SH-SY5Y (cell line): ENCODE measurements at regions not wholly inside any gene's neighbourhood (a gene's known extent, or its start where the extent isn't known, plus 50 kb on each side); places are given as distances from the start of the nearest gene placed in this dataset.

Source experiments
- GATA2 ChIP-seq: IDR thresholded peaks from 2 replicates; pipeline ENCODE4 v1.6.1; 2011; ENCODE audit warnings: mild to moderate bottlenecking, low read depth, low read length
- GATA3 ChIP-seq: IDR thresholded peaks from 2 replicates; pipeline ENCODE4 v1.6.1; 2011; ENCODE audit warnings: low read depth, mild to moderate bottlenecking, low read length, moderate library complexity

DNA sequence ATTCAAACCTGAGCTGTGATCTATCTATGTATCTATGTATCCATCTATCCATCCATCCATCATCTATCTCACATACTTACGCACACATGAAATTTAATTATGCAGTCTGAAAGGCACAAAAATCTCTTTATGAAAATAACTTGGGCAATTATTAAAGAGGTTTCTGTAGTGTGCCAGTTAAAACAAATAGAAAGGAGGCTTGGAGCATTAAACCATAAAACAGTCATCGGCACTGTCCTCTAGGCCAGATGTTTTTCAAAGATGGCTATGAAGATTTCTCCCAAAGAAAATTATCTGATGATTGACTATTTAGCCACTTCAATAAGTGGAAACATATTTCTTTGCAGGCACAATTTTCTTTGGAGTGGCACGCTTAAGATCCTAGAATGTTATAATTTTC lies 392.5 kb upstream of the RPS23 start:
- TF ChIP-seq GATA2 (peak; percentile 60; the same call in 1 of the 2 replicates), GATA3 (peak; percentile 78)
